ENCODE measurements at regions not wholly inside any gene's neighbourhood (a gene's known extent, or its start where the extent isn't known, plus 50 kb on each side); places are given as distances from the start of the nearest gene placed in this dataset.

GRCh38 chr2:128368437-128369107, 49.9 kb upstream of the HS6ST1 start:
- no peak for FAIRE-seq

GRCh38 chr2:128369108-128369555, 50.5 kb upstream of the HS6ST1 start:
- FAIRE-seq = no peak

- no peak for FAIRE-seq
These were observed 51.2 kb upstream of the HS6ST1 start for GRCh38 chr2:128369602-128370467.

DNA sequence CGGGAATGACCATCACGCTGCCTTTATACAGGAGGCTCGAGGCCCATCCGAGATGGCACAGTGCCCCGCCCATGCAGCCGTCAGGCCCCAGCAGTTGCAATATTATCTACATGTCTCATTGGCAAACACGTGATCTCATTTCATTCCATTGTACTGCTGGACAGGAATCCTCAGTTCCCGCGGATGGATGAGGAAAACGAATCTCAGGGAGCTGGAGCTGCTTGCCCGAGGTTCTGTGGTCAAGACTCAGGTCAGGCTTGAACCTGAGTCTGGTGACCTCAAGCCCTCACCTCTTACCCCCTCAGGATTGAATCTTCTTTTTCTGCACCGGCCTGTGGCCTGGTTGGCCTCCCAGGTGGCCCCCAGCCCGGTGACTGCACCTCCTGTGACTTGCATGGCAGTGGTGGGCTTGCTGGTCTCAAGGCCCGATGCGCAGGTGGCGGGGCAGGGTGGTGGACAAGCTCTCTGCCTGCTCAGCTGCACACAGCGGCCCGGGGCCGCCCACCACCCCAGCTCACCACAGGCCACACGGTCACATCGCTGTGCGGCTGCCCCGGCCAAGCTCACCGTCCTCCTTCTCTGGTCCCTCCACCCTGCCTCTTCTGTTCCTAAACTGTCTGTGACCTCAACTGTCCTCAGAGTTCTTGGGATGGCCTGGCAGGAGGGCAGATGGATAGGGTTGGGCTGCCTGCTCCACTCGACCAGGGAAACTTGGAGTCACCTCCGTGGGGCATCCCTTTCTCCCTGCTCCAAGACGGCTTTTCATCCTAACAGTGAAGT, 52.0 kb upstream of the HS6ST1 start:
- no peak for FAIRE-seq

DNA sequence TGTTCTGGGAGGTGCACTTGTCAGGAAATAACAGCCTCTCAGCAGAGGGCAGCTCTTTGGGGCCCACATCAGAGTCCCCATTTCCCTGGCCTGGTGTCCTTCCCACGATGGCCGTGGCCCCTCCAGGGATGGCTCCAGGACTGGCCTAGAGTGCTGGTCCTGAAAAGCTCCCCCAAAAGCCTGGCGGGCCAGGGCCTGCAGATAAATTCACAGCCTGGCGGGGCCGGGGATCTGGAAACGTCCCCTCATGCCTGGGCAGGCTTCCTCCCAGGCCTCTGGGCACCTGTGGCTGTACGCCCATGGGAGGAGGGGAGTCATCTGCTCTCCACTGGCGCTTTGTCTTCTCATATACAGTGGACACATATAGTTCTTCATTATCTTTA, 52.6 kb upstream of the HS6ST1 start:
- no peak for FAIRE-seq

DNA sequence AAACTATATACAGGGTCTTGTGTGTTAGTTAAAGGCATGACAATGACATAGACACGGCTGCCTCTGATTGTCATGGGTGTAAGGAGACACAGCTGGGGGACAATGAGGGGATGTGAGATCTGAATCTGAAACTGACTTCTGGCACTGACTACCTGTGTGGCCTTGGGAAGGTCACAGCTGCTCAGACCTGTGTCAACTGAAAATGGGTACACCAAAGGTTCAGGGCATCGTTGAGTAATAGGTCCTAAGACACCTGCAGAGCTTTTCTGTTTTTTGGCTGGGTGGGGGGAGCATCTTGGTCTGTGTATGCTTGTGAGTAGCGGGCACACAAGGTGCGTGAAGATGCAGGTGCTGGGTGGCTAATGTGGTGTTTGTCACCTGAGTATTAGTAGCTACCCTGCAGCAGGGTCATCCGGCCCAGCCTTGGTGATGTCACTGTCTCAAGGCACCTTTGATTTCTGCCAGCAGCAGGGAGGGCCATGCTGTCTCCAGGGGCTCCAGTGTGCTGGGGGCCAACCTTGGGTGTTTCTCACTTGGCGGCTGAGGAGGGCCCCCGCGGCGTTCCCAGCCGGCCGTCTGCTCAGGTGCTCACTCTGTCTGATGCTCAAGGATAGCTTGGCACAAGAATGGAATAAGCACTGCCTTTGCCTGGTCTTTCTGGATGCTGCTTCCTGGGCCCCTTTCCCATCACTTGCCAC, 53.1 kb upstream of the HS6ST1 start:
- FAIRE-seq = no peak

DNA sequence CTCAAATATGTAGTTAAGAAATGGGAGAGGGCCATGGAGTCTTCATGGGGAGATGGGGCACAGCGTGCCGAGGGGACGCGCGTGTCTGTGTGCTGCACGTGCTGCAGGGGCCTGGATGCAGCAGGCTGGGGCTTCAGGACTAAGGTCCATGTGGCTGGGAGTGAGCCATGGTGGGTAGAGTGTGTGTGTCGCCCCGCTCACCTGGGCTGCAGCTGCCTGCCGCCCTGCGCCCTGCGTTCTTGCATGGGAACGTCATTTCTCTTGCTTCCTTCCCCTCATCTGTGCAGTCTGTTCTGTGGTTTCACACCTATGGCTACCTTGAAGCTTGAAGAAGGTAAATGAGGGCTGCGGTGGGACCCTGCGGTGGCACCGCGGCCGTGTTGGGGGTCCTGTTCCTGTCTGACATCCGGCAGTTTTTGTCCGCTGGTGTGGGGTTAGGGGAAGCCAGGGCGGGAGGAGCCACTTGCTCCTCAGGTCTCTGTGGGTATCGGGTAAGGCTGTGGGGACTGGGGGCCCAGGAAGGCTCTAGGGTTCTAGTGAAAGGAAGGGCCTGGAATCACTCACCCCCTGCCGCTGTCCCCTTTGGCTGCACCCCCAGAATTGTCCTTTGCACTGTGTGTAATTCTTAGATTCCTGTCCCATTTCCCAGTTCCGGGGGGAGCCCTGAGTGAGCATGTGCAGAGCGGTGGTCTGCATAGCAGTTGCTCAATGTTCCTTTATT, 54.1 kb upstream of the HS6ST1 start:
- no peak for FAIRE-seq

- FAIRE-seq = no peak
These were observed 54.9 kb upstream of the HS6ST1 start for GRCh38 chr2:128373451-128374000.

DNA sequence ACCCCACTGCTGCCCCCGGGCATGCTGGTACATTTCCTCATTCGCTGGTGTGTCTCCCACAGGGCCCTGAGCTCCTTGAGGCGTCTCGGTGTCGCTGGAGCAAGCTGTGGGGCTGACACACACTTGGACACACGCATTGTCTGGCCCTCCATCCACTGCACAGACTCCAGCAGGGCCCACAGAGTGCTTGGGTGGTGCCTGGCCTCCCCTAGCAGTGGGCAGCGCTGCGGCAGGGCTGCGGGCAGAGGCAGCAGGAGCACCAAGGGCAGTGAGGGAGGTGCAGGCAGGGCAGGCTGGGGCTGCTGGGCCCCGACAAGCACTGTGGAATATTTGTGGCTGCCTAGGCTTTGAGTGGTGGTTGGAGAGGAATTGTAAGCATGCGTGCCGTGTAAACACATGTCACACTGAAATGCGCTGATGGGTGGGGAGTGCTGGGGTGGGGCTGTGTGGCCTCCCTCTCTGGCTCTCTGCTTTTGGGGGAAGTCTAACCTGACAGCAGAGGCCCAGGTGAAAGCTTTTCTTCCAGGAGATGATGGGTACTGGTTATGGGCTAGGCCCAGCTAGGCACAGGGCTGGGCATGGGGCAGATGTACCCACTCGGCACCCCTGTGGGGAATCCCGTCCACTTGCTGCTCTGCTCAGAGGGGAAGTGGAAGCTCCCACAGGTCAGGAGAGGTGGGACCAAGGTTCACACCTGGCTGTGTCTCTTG, 55.5 kb upstream of the HS6ST1 start:
- no peak for FAIRE-seq

- no peak for FAIRE-seq
These were observed 56.2 kb upstream of the HS6ST1 start for GRCh38 chr2:128374711-128375413.

- no peak for FAIRE-seq
These were observed 56.8 kb upstream of the HS6ST1 start for GRCh38 chr2:128375454-128375853.

GRCh38 chr2:128376241-128377041, 57.8 kb upstream of the HS6ST1 start:
- no peak for FAIRE-seq

GRCh38 chr2:128377071-128377910, 58.6 kb upstream of the HS6ST1 start:
- FAIRE-seq = no peak

- no peak for FAIRE-seq
These were observed 59.8 kb upstream of the HS6ST1 start for GRCh38 chr2:128378231-128379020.

- FAIRE-seq = no peak
These were observed 60.6 kb upstream of the HS6ST1 start for GRCh38 chr2:128379021-128380015.

Measured in G401.6 (cell line).